Neuronal stem cell (in vitro differentiated cells): ENCODE measurements at regions not wholly inside any gene's neighbourhood (a gene's known extent, or its start where the extent isn't known, plus 50 kb on each side); places are given as distances from the start of the nearest gene placed in this dataset.

Source experiments
- DNase-seq: peaks from one replicate; pipeline ENCODE4 v3.0.0-alpha.2; 2013; ENCODE audit warnings: low spot score
- H2AFZ ChIP-seq: one replicate; pipeline ENCODE4 v1.6.1; 2013; ENCODE audit warnings: mild to moderate bottlenecking, low read length, inconsistent platforms
- H2AK5ac ChIP-seq: 2 replicates; pipeline ENCODE4 v1.6.1; 2013; ENCODE audit warnings: low read depth, mild to moderate bottlenecking, inconsistent platforms, low read length, moderate library complexity, mixed read lengths
- H2BK120ac ChIP-seq: 2 replicates; pipeline ENCODE4 v1.6.1; 2013; ENCODE audit warnings: low read depth, mild to moderate bottlenecking, inconsistent platforms, low read length, moderate library complexity, mixed read lengths
- H2BK12ac ChIP-seq: one replicate; pipeline ENCODE4 v1.6.1; 2013; ENCODE audit warnings: low read length, inconsistent platforms
- H2BK15ac ChIP-seq: 2 replicates; pipeline ENCODE4 v1.6.1; 2013; ENCODE audit warnings: mild to moderate bottlenecking, low read length, inconsistent platforms, mixed read lengths
- H2BK5ac ChIP-seq: one replicate; pipeline ENCODE4 v1.6.1; 2013; ENCODE audit warnings: inconsistent platforms, mild to moderate bottlenecking, low read length, moderate library complexity
- H3K14ac ChIP-seq: one replicate; pipeline ENCODE4 v1.6.1; 2013; ENCODE audit warnings: low read length, inconsistent platforms
- H3K18ac ChIP-seq: 2 replicates; pipeline ENCODE4 v1.6.1; 2013; ENCODE audit warnings: low read length, inconsistent platforms
- H3K23ac ChIP-seq: 2 replicates; pipeline ENCODE4 v1.6.1; 2013; ENCODE audit warnings: low read depth, mild to moderate bottlenecking, mixed read lengths, low read length, inconsistent platforms; ENCODE audit not compliant: poor library complexity
- H3K27ac ChIP-seq: replicated peaks from 3 replicates; pipeline ENCODE4 v1.5.1; 2013; ENCODE audit warnings: low read length, inconsistent platforms
- H3K27me3 ChIP-seq, 3 experiments: 2 replicates each; pipeline ENCODE4 v1.6.1; 2013; ENCODE audit warnings: low read length in 3 of 3, mild to moderate bottlenecking in 2 of 3, inconsistent platforms in 1 of 3, low read depth in 1 of 3, mixed read lengths in 1 of 3, moderate library complexity in 1 of 3; ENCODE audit not compliant: control insufficient read depth in 3 of 3, insufficient read depth in 3 of 3
- H3K36me3 ChIP-seq, 2 donors: replicated peaks in 1 of 2; 2 replicates each; pipeline ENCODE4 v1.6.1; 2013; ENCODE audit warnings: low read length in 2 of 2; ENCODE audit not compliant: control insufficient read depth in 2 of 2, insufficient read depth in 2 of 2
- H3K4ac ChIP-seq: 2 replicates; pipeline ENCODE4 v1.6.1; 2013; ENCODE audit warnings: inconsistent platforms, mild to moderate bottlenecking, low read length, moderate library complexity
- H3K4me1 ChIP-seq, 2 donors: 1 replicate in 1 of 2; 2 replicates in 1 of 2; pipeline ENCODE4 v1.6.1; 2013; ENCODE audit warnings: low read length in 2 of 2, low read depth in 1 of 2; ENCODE audit not compliant: control insufficient read depth in 2 of 2, insufficient read depth in 1 of 2
- H3K4me2 ChIP-seq: one replicate; pipeline ENCODE4 v1.6.1; 2013; ENCODE audit warnings: mild to moderate bottlenecking, low read length, inconsistent platforms; ENCODE audit not compliant: insufficient read depth, poor library complexity, severe bottlenecking
- H3K4me3 ChIP-seq, 2 donors: 2 replicates each; pipeline ENCODE4 v1.5.1; 2013; ENCODE audit warnings: low read length in 2 of 2, mild to moderate bottlenecking in 2 of 2, inconsistent platforms in 1 of 2, moderate library complexity in 1 of 2
- H3K79me1 ChIP-seq: one replicate; pipeline ENCODE4 v1.6.1; 2013; ENCODE audit warnings: low read depth, mild to moderate bottlenecking, inconsistent platforms, low read length, moderate library complexity
- H3K9ac ChIP-seq: one replicate; pipeline ENCODE4 v1.6.1; 2013; ENCODE audit warnings: mild to moderate bottlenecking, low read depth, low read length, inconsistent platforms; ENCODE audit not compliant: poor library complexity
- H3K9me3 ChIP-seq, 2 donors: replicated peaks in 1 of 2; 2 replicates each; pipeline versions ENCODE3 to v1.6.1; 2013; ENCODE audit warnings: low read length in 2 of 2, mild to moderate bottlenecking in 2 of 2, inconsistent platforms in 1 of 2, low read depth in 1 of 2, mixed read lengths in 1 of 2, moderate library complexity in 1 of 2; ENCODE audit not compliant: control insufficient read depth in 2 of 2, insufficient read depth in 1 of 2
- H4K8ac ChIP-seq: one replicate; pipeline ENCODE4 v1.6.1; 2013; ENCODE audit warnings: low read depth, mild to moderate bottlenecking, inconsistent platforms, low read length, moderate library complexity
- H4K91ac ChIP-seq: one replicate; pipeline ENCODE4 v1.6.1; 2013; ENCODE audit warnings: low read length, low read depth, mild to moderate bottlenecking, inconsistent platforms; ENCODE audit not compliant: poor library complexity
- WGBS, 2 donors: extraction: QIAGEN DNeasy Blood & Tissue Kit; methylation state at CpG; one replicate each; pipeline ENCODE4 v1.1.7; 2013; ENCODE audit warnings: missing lambda C conversion rate in 2 of 2, mixed read lengths in 1 of 2; ENCODE audit not compliant: insufficient read length in 2 of 2, insufficient replicate concordance in 1 of 2; ENCODE audit errors: extremely low coverage in 2 of 2; 5-methylcytosine and 5-hydroxymethylcytosine counted together

- Histone ChIP-seq H3K14ac (peak overlapping the region; percentile 84), H3K18ac (no peak overlapping the region), H4K8ac (no peak overlapping the region), H4K91ac (no peak overlapping the region), H3K4me2 (no peak overlapping the region), H3K9me3 (peaks cover 0 to 3% of the 10 kb centered on the region in 2 donors), H3K4ac (no peak overlapping the region), H3K9ac (no peak overlapping the region), H2AFZ (no peak overlapping the region), H3K4me3 (no peak overlapping the region), H3K4me1 (no peaks in the 10 kb centered on the region), H2BK120ac (no peak overlapping the region), H3K27me3 (no peaks in the 10 kb centered on the region), H3K23ac (peak overlapping the region; percentile 43), H2BK12ac (no peak overlapping the region), H3K79me1 (no peaks in the 10 kb centered on the region), H3K27ac (no peak overlapping the region), H2BK5ac (no peak overlapping the region), H2AK5ac (no peak overlapping the region), H2BK15ac (no peak overlapping the region), H3K36me3 (no peaks in the 10 kb centered on the region)
- WGBS, 2 donors = no CpG with 5 or more reads among the region's 8 CpGs
- DNase-seq = no peak
These were observed 315.7 kb upstream of the RRP15 start for GRCh38 chr1:217969428-217969827.

GRCh38 chr1:217977943-217978342 lies 307.1 kb upstream of the RRP15 start:
- H3K27ac ChIP-seq = no peak overlapping the region
- no peak overlapping the region for H2BK5ac ChIP-seq
- no peak overlapping the region for H3K4ac ChIP-seq
- H2BK15ac ChIP-seq = no peak overlapping the region
- H4K8ac ChIP-seq = no peak overlapping the region
- no peak for DNase-seq
- no peak overlapping the region for H3K23ac ChIP-seq
- no peak overlapping the region for H2AK5ac ChIP-seq
- H2BK120ac ChIP-seq = no peak overlapping the region
- no peak overlapping the region for H4K91ac ChIP-seq
- H3K4me2 ChIP-seq = no peak overlapping the region
- no peak overlapping the region for H3K9ac ChIP-seq
- H2BK12ac ChIP-seq = no peak overlapping the region
- no peak overlapping the region for H3K18ac ChIP-seq
- peaks cover 0 to 3% of the 10 kb centered on the region in 2 donors for H3K4me1 ChIP-seq
- H3K27me3 ChIP-seq = no peaks in the 10 kb centered on the region
- H3K14ac ChIP-seq = no peak overlapping the region
- no peak overlapping the region for H3K4me3 ChIP-seq
- no peaks in the 10 kb centered on the region for H3K36me3 ChIP-seq
- no peak overlapping the region for H2AFZ ChIP-seq
- H3K9me3 ChIP-seq = no peaks in the 10 kb centered on the region
- H3K79me1 ChIP-seq = no peaks in the 10 kb centered on the region

- Histone ChIP-seq H3K18ac (no peak overlapping the region), H2BK120ac (no peak overlapping the region), H2AFZ (no peak overlapping the region), H2AK5ac (no peak overlapping the region), H3K4me2 (no peak overlapping the region), H3K9ac (no peak overlapping the region), H3K79me1 (no peaks in the 10 kb centered on the region), H4K8ac (no peak overlapping the region), H3K23ac (no peak overlapping the region), H2BK15ac (no peak overlapping the region), H3K14ac (no peak overlapping the region), H3K4ac (no peak overlapping the region), H4K91ac (no peak overlapping the region), H3K4me1 (peaks cover 0 to 3% of the 10 kb centered on the region in 2 donors), H3K4me3 (no peak overlapping the region), H3K27me3 (no peaks in the 10 kb centered on the region), H3K36me3 (no peaks in the 10 kb centered on the region), H2BK12ac (no peak overlapping the region), H2BK5ac (no peak overlapping the region), H3K9me3 (no peaks in the 10 kb centered on the region), H3K27ac (no peak overlapping the region)
- no peak for DNase-seq
- WGBS, 2 donors = no CpG with 5 or more reads among the region's 1 CpG
These were observed 303.7 kb upstream of the RRP15 start for GRCh38 chr1:217981430-217981829.

GRCh38 chr1:217982331-217983050 lies 302.6 kb upstream of the RRP15 start:
- no peak overlapping the region for H3K4ac ChIP-seq
- no peak overlapping the region for H3K14ac ChIP-seq
- no peak for DNase-seq
- H2AFZ ChIP-seq = peak overlapping the region; percentile 45
- H3K79me1 ChIP-seq = no peaks in the 10 kb centered on the region
- no peak overlapping the region for H2BK12ac ChIP-seq
- no peak overlapping the region for H3K4me3 ChIP-seq
- no peak overlapping the region for H3K4me2 ChIP-seq
- no peak overlapping the region for H2BK15ac ChIP-seq
- no peaks in the 10 kb centered on the region for H3K36me3 ChIP-seq
- no peaks in the 10 kb centered on the region for H3K9me3 ChIP-seq
- H4K8ac ChIP-seq = no peak overlapping the region
- H3K18ac ChIP-seq = no peak overlapping the region
- WGBS, 2 donors = no CpG with 5 or more reads among the region's 19 CpGs
- no peak overlapping the region for H2BK120ac ChIP-seq
- no peak overlapping the region for H3K27ac ChIP-seq
- H4K91ac ChIP-seq = no peak overlapping the region
- H3K4me1 ChIP-seq = peaks cover 0 to 3% of the 10 kb centered on the region in 2 donors
- H2BK5ac ChIP-seq = no peak overlapping the region
- H3K23ac ChIP-seq = peak overlapping the region; percentile 25
- H3K9ac ChIP-seq = no peak overlapping the region
- no peak overlapping the region for H2AK5ac ChIP-seq
- no peaks in the 10 kb centered on the region for H3K27me3 ChIP-seq
